ENCODE measurements at regions not wholly inside any gene's neighbourhood (a gene's known extent, or its start where the extent isn't known, plus 50 kb on each side); places are given as distances from the start of the nearest gene placed in this dataset.

DNA sequence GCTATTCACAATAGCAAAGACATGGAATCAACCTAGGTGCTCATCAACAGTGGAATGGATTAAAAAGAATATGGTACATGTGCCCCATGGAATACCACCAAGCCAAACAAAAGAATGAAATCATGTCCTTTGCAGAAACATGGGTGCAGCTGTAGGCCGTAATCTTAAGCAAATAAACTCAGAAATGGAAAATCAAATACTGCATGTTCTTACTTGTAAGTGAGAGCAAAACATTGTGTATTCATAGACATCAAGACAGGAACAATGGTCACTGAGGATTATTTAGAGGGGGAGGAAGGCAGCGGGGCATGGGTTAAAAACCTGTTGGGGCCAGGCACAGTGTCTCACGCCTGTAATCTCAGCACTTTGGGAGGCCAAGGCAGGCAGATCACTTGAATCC is 304.7 kb upstream of the ROBO2 start:
- Histone ChIP-seq H2AFZ (ENCODE audit: low read length) (no peak overlapping the region), H3K9me2 (replicated peaks; ENCODE audit: low read depth, low read length) (no peaks in the 10 kb centered on the region), H3K4me1 (ENCODE audit: insufficient read depth, low read length, poor library complexity, severe bottlenecking) (no peaks in the 10 kb centered on the region), H4K20me1 (ENCODE audit: insufficient read depth, low read length, poor library complexity, severe bottlenecking) (no peaks in the 10 kb centered on the region), H3K4me2 (ENCODE audit: low read depth, low read length, poor library complexity, severe bottlenecking) (no peak overlapping the region), H3K9me3 (ENCODE audit: insufficient read depth, low read depth, low read length) (no peaks in the 10 kb centered on the region), H3K4me3 (ENCODE audit: low read length, poor library complexity, severe bottlenecking) (no peak overlapping the region), H3K9ac (ENCODE audit: low read depth, low read length, poor library complexity, severe bottlenecking) (no peak overlapping the region), H3K79me2 (ENCODE audit: insufficient read depth, low read length) (no peaks in the 10 kb centered on the region), H3F3A (ENCODE audit: low read depth) (no peaks in the 10 kb centered on the region), H3K36me3 (ENCODE audit: insufficient read depth, low read length) (no peaks in the 10 kb centered on the region), H3K27me3 (ENCODE audit: insufficient read depth, low read length, poor library complexity, severe bottlenecking) (no peaks in the 10 kb centered on the region)
- TF ChIP-seq EZH2phosphoT487 (IDR thresholded peaks at IDR 0.05; ENCODE audit: borderline replicate concordance), result no peak
- TF ChIP-seq, protein P1, sequence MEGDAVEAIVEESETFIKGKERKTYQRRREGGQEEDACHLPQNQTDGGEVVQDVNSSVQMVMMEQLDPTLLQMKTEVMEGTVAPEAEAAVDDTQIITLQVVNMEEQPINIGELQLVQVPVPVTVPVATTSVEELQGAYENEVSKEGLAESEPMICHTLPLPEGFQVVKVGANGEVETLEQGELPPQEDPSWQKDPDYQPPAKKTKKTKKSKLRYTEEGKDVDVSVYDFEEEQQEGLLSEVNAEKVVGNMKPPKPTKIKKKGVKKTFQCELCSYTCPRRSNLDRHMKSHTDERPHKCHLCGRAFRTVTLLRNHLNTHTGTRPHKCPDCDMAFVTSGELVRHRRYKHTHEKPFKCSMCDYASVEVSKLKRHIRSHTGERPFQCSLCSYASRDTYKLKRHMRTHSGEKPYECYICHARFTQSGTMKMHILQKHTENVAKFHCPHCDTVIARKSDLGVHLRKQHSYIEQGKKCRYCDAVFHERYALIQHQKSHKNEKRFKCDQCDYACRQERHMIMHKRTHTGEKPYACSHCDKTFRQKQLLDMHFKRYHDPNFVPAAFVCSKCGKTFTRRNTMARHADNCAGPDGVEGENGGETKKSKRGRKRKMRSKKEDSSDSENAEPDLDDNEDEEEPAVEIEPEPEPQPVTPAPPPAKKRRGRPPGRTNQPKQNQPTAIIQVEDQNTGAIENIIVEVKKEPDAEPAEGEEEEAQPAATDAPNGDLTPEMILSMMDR (conservative IDR thresholded peaks at IDR 0.05; ENCODE audit: low read length), result no peak

DNA sequence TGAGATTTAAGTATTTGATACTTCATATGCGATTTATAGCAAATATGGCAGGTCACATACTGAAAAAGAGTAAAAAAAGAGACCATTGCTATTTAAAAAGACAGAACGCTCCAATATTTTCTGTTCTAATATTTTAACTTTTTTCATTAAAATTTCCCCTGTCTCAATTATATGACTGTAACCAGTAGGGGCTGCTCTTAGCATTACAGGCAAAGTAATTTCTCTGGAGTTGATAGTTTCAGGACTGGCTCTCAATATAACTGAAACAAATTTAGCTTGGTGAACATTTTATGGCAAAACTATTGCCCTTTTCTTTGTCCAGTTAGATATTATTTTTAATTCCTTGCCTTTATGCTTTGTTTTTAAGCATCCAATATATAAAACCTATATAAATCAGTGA is 286.3 kb upstream of the ROBO2 start:
- no peaks in the 10 kb centered on the region for H4K20me1 ChIP-seq (ENCODE audit: insufficient read depth, low read length, poor library complexity, severe bottlenecking)
- TF ChIP-seq, protein P1 (conservative IDR thresholded peaks at IDR 0.05; ENCODE audit: low read length), result peak; percentile 56
- TF ChIP-seq EZH2phosphoT487 (IDR thresholded peaks at IDR 0.05; ENCODE audit: borderline replicate concordance), result no peak
- H3K79me2 ChIP-seq (ENCODE audit: insufficient read depth, low read length), result no peaks in the 10 kb centered on the region
- H3K4me3 ChIP-seq (ENCODE audit: low read length, poor library complexity, severe bottlenecking), result no peak overlapping the region
- no peaks in the 10 kb centered on the region for H3K4me1 ChIP-seq (ENCODE audit: insufficient read depth, low read length, poor library complexity, severe bottlenecking)
- H3K27me3 ChIP-seq (ENCODE audit: insufficient read depth, low read length, poor library complexity, severe bottlenecking), result no peaks in the 10 kb centered on the region
- no peak overlapping the region for H3K9ac ChIP-seq (ENCODE audit: low read depth, low read length, poor library complexity, severe bottlenecking)
- no peak overlapping the region for H2AFZ ChIP-seq (ENCODE audit: low read length)
- no peaks in the 10 kb centered on the region for H3F3A ChIP-seq (ENCODE audit: low read depth)
- no peaks in the 10 kb centered on the region for H3K9me3 ChIP-seq (ENCODE audit: insufficient read depth, low read depth, low read length)
- no peaks in the 10 kb centered on the region for H3K36me3 ChIP-seq (ENCODE audit: insufficient read depth, low read length)
- H3K4me2 ChIP-seq (ENCODE audit: low read depth, low read length, poor library complexity, severe bottlenecking), result no peak overlapping the region
- H3K9me2 ChIP-seq (replicated peaks; ENCODE audit: low read depth, low read length), result no peaks in the 10 kb centered on the region

DNA sequence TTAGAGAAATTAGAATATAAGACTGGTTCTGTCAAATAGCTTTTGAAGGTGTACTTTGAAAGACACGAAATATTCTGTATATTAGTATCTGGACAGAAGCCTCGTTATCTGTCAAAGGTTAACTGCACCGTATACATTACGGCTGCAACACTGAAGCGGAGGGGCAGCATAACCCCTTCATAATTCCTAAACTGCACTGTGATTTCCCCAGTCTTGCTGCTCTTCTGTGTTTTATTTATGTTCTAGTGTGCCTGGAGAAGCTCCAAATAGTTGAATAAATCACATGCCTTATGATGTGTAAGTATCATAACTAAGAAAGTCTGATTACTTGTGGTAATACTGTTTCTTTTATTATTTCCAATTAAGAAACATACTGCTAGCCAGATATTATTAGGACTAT is 285.7 kb upstream of the ROBO2 start:
- Histone ChIP-seq H3K9ac (ENCODE audit: low read depth, low read length, poor library complexity, severe bottlenecking) (no peak overlapping the region), H3F3A (ENCODE audit: low read depth) (no peaks in the 10 kb centered on the region), H3K79me2 (ENCODE audit: insufficient read depth, low read length) (no peaks in the 10 kb centered on the region), H3K9me2 (replicated peaks; ENCODE audit: low read depth, low read length) (no peaks in the 10 kb centered on the region), H3K9me3 (ENCODE audit: insufficient read depth, low read depth, low read length) (no peaks in the 10 kb centered on the region), H3K4me3 (ENCODE audit: low read length, poor library complexity, severe bottlenecking) (no peak overlapping the region), H3K4me2 (ENCODE audit: low read depth, low read length, poor library complexity, severe bottlenecking) (no peak overlapping the region), H3K27me3 (ENCODE audit: insufficient read depth, low read length, poor library complexity, severe bottlenecking) (no peaks in the 10 kb centered on the region), H4K20me1 (ENCODE audit: insufficient read depth, low read length, poor library complexity, severe bottlenecking) (no peaks in the 10 kb centered on the region), H2AFZ (ENCODE audit: low read length) (no peak overlapping the region), H3K4me1 (ENCODE audit: insufficient read depth, low read length, poor library complexity, severe bottlenecking) (no peaks in the 10 kb centered on the region), H3K36me3 (ENCODE audit: insufficient read depth, low read length) (no peaks in the 10 kb centered on the region)
- TF ChIP-seq EZH2phosphoT487 (IDR thresholded peaks at IDR 0.05; ENCODE audit: borderline replicate concordance), result no peak
- TF ChIP-seq, protein P1 (conservative IDR thresholded peaks at IDR 0.05; ENCODE audit: low read length), result no peak

Measured in Loucy (cell line).